Naive B cell (primary cell): ENCODE measurements at regions not wholly inside any gene's neighbourhood (a gene's known extent, or its start where the extent isn't known, plus 50 kb on each side); places are given as distances from the start of the nearest gene placed in this dataset.
"Not testable (repeated sequence)": the region's sequence is repeated elsewhere in the genome, so short reads cannot be mapped to it uniquely, and the experiment has no call there.

ENCODE experiments used
- ATAC-seq, 2 donors: fragments of 150-1000 bp; cut with Tn5 transposase; 2 replicates each; pipeline ENCODE4 v1.10.0; 2021; ENCODE audit warnings: low read depth in 2 of 2, mild to moderate bottlenecking in 2 of 2, moderate library complexity in 2 of 2
- DNase-seq: peaks from one replicate; pipeline ENCODE4 v3.0.0; 2022
- H3K27ac Mint-ChIP-seq, 6 donors: one replicate each; pipeline ENCODE4 v1.8.0; 2020 to 2022; ENCODE audit warnings: mild to moderate bottlenecking in 6 of 6, mixed read lengths in 6 of 6, moderate library complexity in 5 of 6, inconsistent platforms in 2 of 6
- H3K27me3 Mint-ChIP-seq, 3 donors: one replicate each; pipeline ENCODE4 v1.8.0; 2021 to 2022; ENCODE audit warnings: mixed read lengths in 3 of 3, mild to moderate bottlenecking in 1 of 3
- H3K36me3 Mint-ChIP-seq, 2 donors: one replicate each; pipeline ENCODE4 v1.8.0; 2020 to 2022; ENCODE audit warnings: mixed read lengths in 2 of 2, inconsistent platforms in 1 of 2, mild to moderate bottlenecking in 1 of 2
- H3K4me1 Mint-ChIP-seq, 3 donors: one replicate each; pipeline ENCODE4 v1.8.0; 2020 to 2022; ENCODE audit warnings: mixed read lengths in 3 of 3, inconsistent platforms in 1 of 3, mild to moderate bottlenecking in 1 of 3, moderate library complexity in 1 of 3
- H3K4me3 Mint-ChIP-seq, 8 donors: one replicate each; pipeline ENCODE4 v1.8.0; 2020 to 2022; ENCODE audit warnings: mild to moderate bottlenecking in 8 of 8, mixed read lengths in 8 of 8, moderate library complexity in 8 of 8, inconsistent platforms in 2 of 8
- H3K9me3 Mint-ChIP-seq, 7 donors: one replicate each; pipeline ENCODE4 v1.8.0; 2020 to 2022; ENCODE audit warnings: mixed read lengths in 7 of 7, mild to moderate bottlenecking in 5 of 7, inconsistent platforms in 2 of 7, moderate library complexity in 1 of 7

- H3K9me3 Mint-ChIP-seq: peaks cover 0 to 12% (median 2%) of the 10 kb centered on the region in 7 donors
- H3K4me3 Mint-ChIP-seq: no peak overlapping the region
- DNase-seq (no peak), ATAC-seq (no peak)
- no peaks in the 10 kb centered on the region for H3K36me3 Mint-ChIP-seq
- no peak overlapping the region for H3K27ac Mint-ChIP-seq
- H3K27me3 Mint-ChIP-seq: no peaks in the 10 kb centered on the region
- H3K4me1 Mint-ChIP-seq: no peaks in the 10 kb centered on the region
Measured at GRCh38 chr6:112680091-112680490, 333.0 kb downstream of the RFPL4B start.

- Mint-ChIP-seq H3K36me3 (no peaks in the 10 kb centered on the region), H3K4me3 (no peak overlapping the region), H3K4me1 (no peaks in the 10 kb centered on the region), H3K9me3 (no peaks in the 10 kb centered on the region), H3K27ac (no peak overlapping the region), H3K27me3 (no peaks in the 10 kb centered on the region)
- DNase-seq (no peak), ATAC-seq (no peak)
Measured at GRCh38 chr6:112682071-112682470, 334.9 kb downstream of the RFPL4B start.

DNA sequence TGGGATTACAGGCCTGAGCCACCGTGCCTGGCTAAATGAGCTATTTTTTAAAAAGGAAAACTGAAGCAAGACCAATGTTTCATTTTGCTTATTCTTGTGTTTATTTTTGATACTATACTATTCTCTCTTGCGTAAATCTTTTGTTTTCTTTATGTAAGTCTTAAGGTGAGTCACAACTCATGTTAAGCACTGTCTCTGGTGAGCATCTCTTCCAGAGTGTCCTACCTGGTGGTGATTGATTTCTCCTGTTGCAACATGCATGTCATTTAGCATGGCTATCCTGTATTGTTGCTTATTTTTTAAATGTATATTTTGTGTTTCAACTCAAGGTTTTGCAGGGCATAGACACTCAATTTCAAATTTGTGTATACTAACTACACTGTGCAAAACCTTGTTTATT, 336.0 kb downstream of the RFPL4B start:
- Mint-ChIP-seq H3K9me3 (no peaks in the 10 kb centered on the region), H3K27ac (no peak overlapping the region), H3K36me3 (no peaks in the 10 kb centered on the region), H3K4me1 (no peaks in the 10 kb centered on the region), H3K4me3 (no peak overlapping the region), H3K27me3 (no peaks in the 10 kb centered on the region)
- no peak for DNase-seq
- ATAC-seq: no peak

DNA sequence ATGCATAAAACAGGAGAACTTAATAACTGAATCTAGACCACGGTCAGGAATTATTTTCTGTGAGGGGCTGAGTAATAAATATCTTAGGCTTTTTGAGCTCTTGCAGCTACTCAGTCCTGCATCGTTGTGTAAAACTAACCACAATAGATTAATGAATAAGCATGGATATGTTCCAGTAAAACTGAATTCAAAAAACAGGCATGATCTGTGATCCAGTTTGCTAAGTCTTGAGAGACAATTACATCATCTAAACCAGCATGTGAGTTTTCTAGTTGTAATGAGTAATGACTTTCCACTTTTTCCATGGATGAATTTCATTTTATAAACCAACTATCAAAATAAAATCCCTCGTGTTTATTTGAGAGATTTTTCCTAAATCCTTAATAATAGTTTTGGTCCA, 336.8 kb downstream of the RFPL4B start:
- H3K4me1 Mint-ChIP-seq: peaks cover 0 to 7% (median 0%) of the 10 kb centered on the region in 3 donors
- H3K27ac Mint-ChIP-seq: no peak overlapping the region
- H3K9me3 Mint-ChIP-seq: no peaks in the 10 kb centered on the region
- H3K4me3 Mint-ChIP-seq: no peak overlapping the region
- H3K27me3 Mint-ChIP-seq: no peaks in the 10 kb centered on the region
- ATAC-seq: no peak
- H3K36me3 Mint-ChIP-seq: no peaks in the 10 kb centered on the region
- no peak for DNase-seq

GRCh38 chr6:112685521-112686220, 338.5 kb downstream of the RFPL4B start:
- H3K9me3 Mint-ChIP-seq, H3K27me3 Mint-ChIP-seq, H3K4me3 Mint-ChIP-seq, H3K4me1 Mint-ChIP-seq, ATAC-seq, H3K27ac Mint-ChIP-seq, H3K36me3 Mint-ChIP-seq, DNase-seq: not testable (repeated sequence)

- not testable (repeated sequence) for H3K27me3 Mint-ChIP-seq, H3K36me3 Mint-ChIP-seq, DNase-seq, H3K4me3 Mint-ChIP-seq, H3K27ac Mint-ChIP-seq, ATAC-seq, H3K4me1 Mint-ChIP-seq, H3K9me3 Mint-ChIP-seq
Measured at GRCh38 chr6:112688487-112689165, 341.5 kb downstream of the RFPL4B start.

GRCh38 chr6:112689183-112689858, 342.2 kb downstream of the RFPL4B start:
- not testable (repeated sequence) for H3K36me3 Mint-ChIP-seq, ATAC-seq, H3K27ac Mint-ChIP-seq, H3K4me3 Mint-ChIP-seq, H3K27me3 Mint-ChIP-seq, DNase-seq, H3K9me3 Mint-ChIP-seq, H3K4me1 Mint-ChIP-seq

DNA sequence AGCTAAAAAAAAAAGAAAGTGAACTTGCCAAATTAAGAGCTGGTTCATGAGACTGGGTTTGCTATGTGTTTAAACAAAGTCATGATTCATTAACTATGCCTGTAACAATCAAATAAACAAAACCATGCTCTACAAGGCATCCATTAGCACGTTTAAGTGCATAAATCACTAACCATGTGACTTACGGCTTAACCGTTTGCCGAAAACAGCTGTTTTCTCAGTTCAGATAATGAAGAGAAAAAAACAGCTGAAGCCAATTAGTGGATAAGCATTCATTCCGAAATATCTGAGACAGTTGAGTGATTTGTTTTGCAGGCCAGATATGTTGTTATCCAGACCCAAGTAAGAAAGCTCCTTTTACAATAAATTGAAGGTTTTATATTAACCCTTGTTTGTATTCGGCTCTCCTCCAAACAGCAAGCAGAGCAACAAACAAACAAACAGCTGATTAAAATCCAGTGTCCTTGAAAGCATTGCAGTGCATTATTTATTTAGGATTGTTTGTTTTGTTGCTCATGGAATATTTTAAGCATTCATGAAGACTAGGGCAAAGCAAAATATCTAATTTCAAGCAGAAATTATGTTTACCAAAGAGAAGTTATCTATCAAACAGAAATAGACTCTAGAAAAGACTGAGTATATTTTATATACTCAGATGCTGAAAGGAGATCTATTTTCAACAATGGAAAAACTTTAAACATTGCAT, 343.5 kb downstream of the RFPL4B start:
- H3K4me3 Mint-ChIP-seq: no peak overlapping the region
- no peaks in the 10 kb centered on the region for H3K27me3 Mint-ChIP-seq
- DNase-seq: no peak
- H3K36me3 Mint-ChIP-seq: no peaks in the 10 kb centered on the region
- no peak for ATAC-seq
- no peak overlapping the region for H3K27ac Mint-ChIP-seq
- peaks cover 0 to 5% (median 0%) of the 10 kb centered on the region in 7 donors for H3K9me3 Mint-ChIP-seq
- peaks cover 0 to 7% (median 0%) of the 10 kb centered on the region in 3 donors for H3K4me1 Mint-ChIP-seq

DNA sequence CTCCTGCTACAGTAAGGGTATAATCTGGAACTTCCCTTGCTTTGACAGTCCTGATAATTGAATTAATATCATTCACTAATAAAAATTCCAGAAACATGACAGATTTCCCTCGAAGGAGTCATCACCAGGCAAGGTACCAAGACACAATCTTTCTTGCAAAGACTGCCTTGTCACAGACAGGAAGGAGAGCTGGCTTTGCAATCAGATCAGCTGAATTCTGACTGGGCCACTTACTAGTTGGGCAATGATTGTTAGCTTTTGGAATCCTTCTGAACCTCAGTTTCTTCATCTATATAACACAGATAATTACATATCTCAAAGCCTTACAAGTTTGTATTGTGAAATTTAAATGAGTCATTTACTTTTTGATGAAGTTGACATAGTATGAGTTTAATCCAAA, 344.2 kb downstream of the RFPL4B start:
- no peak overlapping the region for H3K27ac Mint-ChIP-seq
- no peak for DNase-seq
- H3K9me3 Mint-ChIP-seq: peaks cover 0 to 5% (median 0%) of the 10 kb centered on the region in 7 donors
- no peaks in the 10 kb centered on the region for H3K36me3 Mint-ChIP-seq
- no peaks in the 10 kb centered on the region for H3K27me3 Mint-ChIP-seq
- H3K4me1 Mint-ChIP-seq: peaks cover 0 to 7% (median 0%) of the 10 kb centered on the region in 3 donors
- no peak for ATAC-seq
- H3K4me3 Mint-ChIP-seq: no peak overlapping the region

DNA sequence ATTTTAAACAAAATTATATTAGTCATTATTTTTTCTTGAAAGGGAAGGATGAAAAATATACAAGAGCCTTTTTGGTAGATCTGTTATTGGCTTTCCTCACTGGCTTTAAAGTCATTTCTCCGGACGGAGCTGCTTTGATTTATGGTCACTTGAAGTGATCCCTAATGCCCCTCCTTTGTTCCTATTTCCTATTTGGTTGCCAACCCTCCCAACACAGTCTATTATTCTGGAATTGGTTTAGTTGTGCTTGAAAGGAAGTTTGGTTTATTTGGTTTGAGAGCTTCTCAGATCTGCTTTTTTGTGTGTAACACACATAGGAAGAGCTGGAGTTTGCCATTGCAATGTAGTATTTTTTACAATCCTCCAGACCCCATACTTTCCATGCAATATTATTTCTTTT, 347.9 kb downstream of the RFPL4B start:
- Mint-ChIP-seq H3K4me3 (no peak overlapping the region), H3K9me3 (peaks cover 0 to 5% (median 0%) of the 10 kb centered on the region in 7 donors), H3K36me3 (no peaks in the 10 kb centered on the region), H3K27me3 (no peaks in the 10 kb centered on the region), H3K27ac (no peak overlapping the region), H3K4me1 (no peaks in the 10 kb centered on the region)
- ATAC-seq (no peak), DNase-seq (no peak)

- DNase-seq (no peak), ATAC-seq (no peak)
- H3K4me3 Mint-ChIP-seq: no peak overlapping the region
Measured at GRCh38 chr6:112697265-112697664, 350.1 kb downstream of the RFPL4B start.

GRCh38 chr6:112701201-112701600, 354.1 kb downstream of the RFPL4B start:
- DNase-seq (no peak), ATAC-seq (no peak)
- Mint-ChIP-seq H3K36me3 (no peaks in the 10 kb centered on the region), H3K4me1 (no peaks in the 10 kb centered on the region), H3K9me3 (peaks cover 0 to 10% (median 3%) of the 10 kb centered on the region in 7 donors), H3K4me3 (no peak overlapping the region), H3K27me3 (peaks cover 0 to 8% (median 4%) of the 10 kb centered on the region in 3 donors), H3K27ac (no peak overlapping the region)

More at GRCh38 chr6:112697265-112697664, 350.1 kb downstream of the RFPL4B start:
- H3K9me3 Mint-ChIP-seq: peaks cover 0 to 6% (median 0%) of the 10 kb centered on the region in 7 donors
- H3K27me3 Mint-ChIP-seq: peaks cover 0 to 8% (median 4%) of the 10 kb centered on the region in 3 donors
- H3K36me3 Mint-ChIP-seq: no peaks in the 10 kb centered on the region
- H3K27ac Mint-ChIP-seq: no peak overlapping the region
- no peaks in the 10 kb centered on the region for H3K4me1 Mint-ChIP-seq

- H3K9me3 Mint-ChIP-seq: peaks cover 0 to 3% (median 1%) of the 10 kb centered on the region in 7 donors
- H3K27ac Mint-ChIP-seq: no peak overlapping the region
- H3K27me3 Mint-ChIP-seq: no peaks in the 10 kb centered on the region
- H3K4me1 Mint-ChIP-seq: no peaks in the 10 kb centered on the region
- H3K36me3 Mint-ChIP-seq: no peaks in the 10 kb centered on the region
- ATAC-seq: no peak
- no peak overlapping the region for H3K4me3 Mint-ChIP-seq
- no peak for DNase-seq
Measured at GRCh38 chr6:112710710-112711109, 363.6 kb downstream of the RFPL4B start.
